Loucy (cell line): ENCODE measurements at regions not wholly inside any gene's neighbourhood (a gene's known extent, or its start where the extent isn't known, plus 50 kb on each side); places are given as distances from the start of the nearest gene placed in this dataset.

Experiments used
- EZH2phosphoT487 ChIP-seq: fragments of 200-600 bp; IDR thresholded peaks from 2 replicates; pipeline ENCODE4 v1.6.1; 2018; ENCODE audit warnings: antibody characterized with exemption, mild to moderate bottlenecking, moderate library complexity, borderline replicate concordance
- TF ChIP-seq, protein P1 (sequence below): fragments of 200-600 bp; sonication (generic); conservative IDR thresholded peaks from 2 replicates; pipeline ENCODE4 v1.5.1; 2014; ENCODE audit warnings: mild to moderate bottlenecking, antibody characterized with exemption, low read length

GRCh38 chr1:234851450-234852438 lies 241.8 kb upstream of the IRF2BP2 start:
- TF ChIP-seq, protein P1, sequence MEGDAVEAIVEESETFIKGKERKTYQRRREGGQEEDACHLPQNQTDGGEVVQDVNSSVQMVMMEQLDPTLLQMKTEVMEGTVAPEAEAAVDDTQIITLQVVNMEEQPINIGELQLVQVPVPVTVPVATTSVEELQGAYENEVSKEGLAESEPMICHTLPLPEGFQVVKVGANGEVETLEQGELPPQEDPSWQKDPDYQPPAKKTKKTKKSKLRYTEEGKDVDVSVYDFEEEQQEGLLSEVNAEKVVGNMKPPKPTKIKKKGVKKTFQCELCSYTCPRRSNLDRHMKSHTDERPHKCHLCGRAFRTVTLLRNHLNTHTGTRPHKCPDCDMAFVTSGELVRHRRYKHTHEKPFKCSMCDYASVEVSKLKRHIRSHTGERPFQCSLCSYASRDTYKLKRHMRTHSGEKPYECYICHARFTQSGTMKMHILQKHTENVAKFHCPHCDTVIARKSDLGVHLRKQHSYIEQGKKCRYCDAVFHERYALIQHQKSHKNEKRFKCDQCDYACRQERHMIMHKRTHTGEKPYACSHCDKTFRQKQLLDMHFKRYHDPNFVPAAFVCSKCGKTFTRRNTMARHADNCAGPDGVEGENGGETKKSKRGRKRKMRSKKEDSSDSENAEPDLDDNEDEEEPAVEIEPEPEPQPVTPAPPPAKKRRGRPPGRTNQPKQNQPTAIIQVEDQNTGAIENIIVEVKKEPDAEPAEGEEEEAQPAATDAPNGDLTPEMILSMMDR, result no peak
- TF ChIP-seq EZH2phosphoT487, result no peak
